ENCODE measurements at regions not wholly inside any gene's neighbourhood (a gene's known extent, or its start where the extent isn't known, plus 50 kb on each side); places are given as distances from the start of the nearest gene placed in this dataset.

GRCh38 chr18:44065206-44065605 lies 615.5 kb upstream of the SETBP1 start:
- H3K27me3 Mint-ChIP-seq: no peaks in the 10 kb centered on the region
- POLR2A ChIA-PET: no interaction called here

GRCh38 chr18:44066541-44066940 lies 614.1 kb upstream of the SETBP1 start:
- CTCF ChIA-PET: no interaction called here
- peaks cover 0 to 1% of the 10 kb centered on the region in 2 experiments for H3K9me3 ChIP-seq (ENCODE audit: control insufficient read depth in 1 of 2, insufficient read depth in 1 of 2, low read length in 2 of 2)
- POLR2A ChIA-PET: no interaction called here
- H3K27me3 ChIP-seq (ENCODE audit: control insufficient read depth in 1 of 2, insufficient read depth in 2 of 2, low read length in 2 of 2): no peaks in the 10 kb centered on the region
- Mint-ChIP-seq H3K27ac (no peak overlapping the region), H3K36me3 (ENCODE audit: low read depth) (no peaks in the 10 kb centered on the region), H3K27me3 (no peaks in the 10 kb centered on the region), H3K9me3 (no peaks in the 10 kb centered on the region), H3K4me3 (no peak overlapping the region), H3K4me1 (ENCODE audit: low read depth) (no peaks in the 10 kb centered on the region)
- TF ChIP-seq CTCF (IDR thresholded peaks at IDR 0.05): no peak
- H3K4me1 ChIP-seq (ENCODE audit: insufficient read depth, low read length): no peaks in the 10 kb centered on the region
- intact Hi-C loops (cut with DNase I, micrococcal nuclease): no loop called here
- no peak overlapping the region for H3K4me3 ChIP-seq (ENCODE audit: low read length)
- H3K27ac ChIP-seq (ENCODE audit: low read depth in 1 of 2, low read length in 2 of 2): no peak overlapping the region
- ATAC-seq (ENCODE audit: poor library complexity) (no peak), DNase-seq (no peak)
- H3K36me3 ChIP-seq (ENCODE audit: insufficient read depth, low read length): no peaks in the 10 kb centered on the region

More at GRCh38 chr18:44065206-44065605, 615.5 kb upstream of the SETBP1 start:
- no peak for TF ChIP-seq CTCF (IDR thresholded peaks at IDR 0.05)
- Histone ChIP-seq H3K36me3 (ENCODE audit: insufficient read depth, low read length) (no peaks in the 10 kb centered on the region), H3K27ac (ENCODE audit: low read depth in 1 of 2, low read length in 2 of 2) (no peak overlapping the region), H3K9me3 (ENCODE audit: control insufficient read depth in 1 of 2, insufficient read depth in 1 of 2, low read length in 2 of 2) (peaks cover 0 to 12% of the 10 kb centered on the region in 2 experiments), H3K4me1 (ENCODE audit: insufficient read depth, low read length) (no peaks in the 10 kb centered on the region), H3K27me3 (ENCODE audit: control insufficient read depth in 1 of 2, insufficient read depth in 2 of 2, low read length in 2 of 2) (no peaks in the 10 kb centered on the region), H3K4me3 (ENCODE audit: low read length) (no peak overlapping the region)
- H3K27ac Mint-ChIP-seq: no peak overlapping the region
- CTCF ChIA-PET: no interaction called here
- H3K36me3 Mint-ChIP-seq (ENCODE audit: low read depth): no peaks in the 10 kb centered on the region
- no peaks in the 10 kb centered on the region for H3K4me1 Mint-ChIP-seq (ENCODE audit: low read depth)
- H3K4me3 Mint-ChIP-seq: no peak overlapping the region
- intact Hi-C loops (cut with DNase I, micrococcal nuclease): no loop called here
- ATAC-seq (ENCODE audit: poor library complexity): no peak
- no peak for DNase-seq
- H3K9me3 Mint-ChIP-seq: no peaks in the 10 kb centered on the region

- TF ChIP-seq CTCF (IDR thresholded peaks at IDR 0.05): no peak
- no peak overlapping the region for H3K27ac ChIP-seq (ENCODE audit: low read depth in 1 of 2, low read length in 2 of 2)
- H3K9me3 ChIP-seq (ENCODE audit: control insufficient read depth in 1 of 2, insufficient read depth in 1 of 2, low read length in 2 of 2): no peaks in the 10 kb centered on the region
- H3K9me3 Mint-ChIP-seq: no peaks in the 10 kb centered on the region
- ChIA-PET CTCF (no interaction called here), POLR2A (no interaction called here)
- no peaks in the 10 kb centered on the region for H3K4me1 Mint-ChIP-seq (ENCODE audit: low read depth)
- intact Hi-C loops (cut with DNase I, micrococcal nuclease): no loop called here
- H3K4me1 ChIP-seq (ENCODE audit: insufficient read depth, low read length): no peaks in the 10 kb centered on the region
- H3K27ac Mint-ChIP-seq: no peak overlapping the region
- H3K27me3 Mint-ChIP-seq: no peaks in the 10 kb centered on the region
- H3K4me3 Mint-ChIP-seq: no peak overlapping the region
- no peaks in the 10 kb centered on the region for H3K27me3 ChIP-seq (ENCODE audit: control insufficient read depth in 1 of 2, insufficient read depth in 2 of 2, low read length in 2 of 2)
- H3K4me3 ChIP-seq (ENCODE audit: low read length): no peak overlapping the region
- DNase-seq: no peak
- no peaks in the 10 kb centered on the region for H3K36me3 ChIP-seq (ENCODE audit: insufficient read depth, low read length)
- ATAC-seq (ENCODE audit: poor library complexity): no peak
- no peaks in the 10 kb centered on the region for H3K36me3 Mint-ChIP-seq (ENCODE audit: low read depth)
Observed at GRCh38 chr18:44067186-44067585, 613.5 kb upstream of the SETBP1 start.
